PC-3 (cell line): ENCODE measurements at regions not wholly inside any gene's neighbourhood (a gene's known extent, or its start where the extent isn't known, plus 50 kb on each side); places are given as distances from the start of the nearest gene placed in this dataset.

Source experiments
- ATAC-seq: fragments of 200-7000 bp; cut with Tn5 transposase; 2 replicates; pipeline ENCODE4 v1.9.1; 2020; ENCODE audit warnings: mild to moderate bottlenecking, moderate library complexity
- BruUV-seq: library from RNA; stranded (reverse); fragments of 400-500 nt; replicated peaks from 2 replicates; lab custom pipeline; 2021; lab: Mats Ljungman, UMichigan
- CTCF ChIA-PET: fragments of 300-600 bp; sonication (Branson Sonifier 250); formaldehyde crosslinking; loops from one replicate; lab custom pipeline; 2022; ENCODE audit warnings: antibody characterized with exemption; lab: Charles Lee
- POLR2A ChIA-PET: fragments of 300-600 bp; sonication (Branson Sonifier 250); formaldehyde crosslinking; loops from one replicate; lab custom pipeline; 2022; ENCODE audit warnings: antibody characterized with exemption; ENCODE audit not compliant: unreplicated experiment; lab: Charles Lee
- DNase-seq: peaks from one replicate; pipeline ENCODE4 v3.0.0-alpha.2; 2015
- H2AFZ ChIP-seq: fragments of 300-600 bp; sonication (generic); 2 replicates; pipeline ENCODE4 v1.6.0; 2016; ENCODE audit warnings: antibody characterized with exemption, low read length
- H3F3A ChIP-seq: fragments of 300-600 bp; sonication (generic); one replicate; pipeline ENCODE4 v1.6.0; 2017; ENCODE audit warnings: antibody characterized with exemption, low read length, control low read depth, mild to moderate bottlenecking; ENCODE audit not compliant: unreplicated experiment
- H3K27ac ChIP-seq: fragments of 300-600 bp; sonication (generic); 2 replicates; pipeline ENCODE4 v1.5.1; 2016; ENCODE audit warnings: mild to moderate bottlenecking, low read length
- H3K27me3 ChIP-seq: fragments of 300-600 bp; sonication (generic); 2 replicates; pipeline ENCODE4 v1.6.1; 2016; ENCODE audit warnings: low read length, mixed read lengths
- H3K36me3 ChIP-seq: fragments of 300-600 bp; sonication (generic); 2 replicates; pipeline ENCODE4 v1.6.1; 2016; ENCODE audit warnings: low read depth, mixed run types, low read length, mixed read lengths
- H3K4me1 ChIP-seq: fragments of 300-600 bp; sonication (generic); 2 replicates; pipeline ENCODE4 v1.5.1; 2016; ENCODE audit warnings: low read length; ENCODE audit not compliant: insufficient read depth
- H3K4me2 ChIP-seq: fragments of 300-600 bp; sonication (generic); 2 replicates; pipeline ENCODE4 v1.6.0; 2016; ENCODE audit warnings: low read length
- H3K4me3 ChIP-seq: fragments of 300-600 bp; sonication (generic); 2 replicates; pipeline ENCODE4 v1.5.1; 2016; ENCODE audit warnings: mild to moderate bottlenecking, low read length, mixed read lengths
- H3K79me2 ChIP-seq: fragments of 300-600 bp; sonication (generic); 2 replicates; pipeline ENCODE4 v1.6.1; 2017; ENCODE audit warnings: low read length, mixed read lengths
- H3K9ac ChIP-seq: fragments of 300-600 bp; sonication (generic); 2 replicates; pipeline ENCODE4 v1.6.0; 2016; ENCODE audit warnings: mild to moderate bottlenecking, low read length
- H3K9me2 ChIP-seq: fragments of 300-600 bp; sonication (generic); replicated peaks from 2 replicates; pipeline ENCODE4 v1.6.1; 2016; ENCODE audit warnings: mixed run types, low read length, mixed read lengths
- H3K9me3 ChIP-seq: fragments of 300-600 bp; sonication (generic); 2 replicates; pipeline ENCODE4 v1.6.1; 2016; ENCODE audit warnings: low read length, mixed read lengths
- H4K20me1 ChIP-seq: fragments of 300-600 bp; sonication (generic); 2 replicates; pipeline ENCODE4 v1.6.1; 2016; ENCODE audit warnings: low read length, mixed read lengths
- CTCF ChIP-seq: fragments of 300-600 bp; sonication (generic); conservative IDR thresholded peaks from 2 replicates; pipeline ENCODE4 v1.5.1; 2017; ENCODE audit warnings: antibody characterized with exemption, low read depth, mild to moderate bottlenecking, low read length
- EZH2 ChIP-seq: fragments of 300-600 bp; sonication (generic); IDR thresholded peaks from one replicate; pipeline ENCODE4 v1.6.1; 2017; ENCODE audit warnings: antibody characterized with exemption, mild to moderate bottlenecking, low read length; ENCODE audit not compliant: unreplicated experiment
- EZH2phosphoT487 ChIP-seq: fragments of 300-600 bp; sonication (generic); IDR thresholded peaks from 2 replicates; pipeline ENCODE4 v1.6.1; 2018; ENCODE audit warnings: mild to moderate bottlenecking, antibody characterized with exemption, low read length, borderline replicate concordance
- intact Hi-C: fragments of 100-400 bp; cut with micrococcal nuclease; formaldehyde crosslinking; loops from 2 replicates; pipeline ENCODE4 v1.9.0; 2023

DNA sequence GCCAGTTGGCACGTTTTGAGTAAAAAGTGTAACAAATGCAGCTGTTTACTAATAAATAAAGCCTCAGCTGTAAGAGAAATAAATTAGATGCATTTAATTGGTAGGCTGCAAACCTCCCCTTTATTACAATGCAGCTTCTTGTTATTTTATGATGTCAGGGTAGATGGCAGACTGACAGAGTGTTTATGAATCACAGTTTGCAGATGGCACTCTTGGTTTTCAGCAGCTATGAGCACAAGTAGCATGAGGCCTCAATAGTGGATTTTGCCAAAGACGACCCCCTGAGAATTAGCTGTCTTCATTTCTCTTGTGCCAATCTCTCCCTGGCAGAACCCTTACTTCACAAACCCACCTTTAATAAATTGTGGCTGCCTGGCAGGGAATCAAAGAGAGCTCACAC lies 161.2 kb upstream of the C1orf87 start:
- Histone ChIP-seq H2AFZ (no peak overlapping the region), H3K27me3 (peaks cover 12% of the 10 kb centered on the region; the same call in 1 of the 2 replicates), H3F3A (no peaks in the 10 kb centered on the region), H3K79me2 (no peaks in the 10 kb centered on the region), H3K4me3 (no peak overlapping the region), H3K9ac (no peak overlapping the region), H4K20me1 (no peaks in the 10 kb centered on the region), H3K9me3 (no peaks in the 10 kb centered on the region), H3K9me2 (no peaks in the 10 kb centered on the region), H3K27ac (no peak overlapping the region), H3K4me2 (no peak overlapping the region), H3K36me3 (no peaks in the 10 kb centered on the region), H3K4me1 (no peaks in the 10 kb centered on the region)
- no TSS peak for BruUV-seq
- intact Hi-C loops: no loop called here
- POLR2A ChIA-PET: no interaction called here
- CTCF ChIA-PET: no interaction called here
- no peak for TF ChIP-seq EZH2phosphoT487
- TF ChIP-seq EZH2: no peak
- TF ChIP-seq CTCF: no peak
- ATAC-seq: no peak
- no peak for DNase-seq

GRCh38 chr1:60229821-60230220 lies 156.3 kb upstream of the C1orf87 start:
- ChIA-PET POLR2A (no interaction called here), CTCF (no interaction called here)
- H3K9ac ChIP-seq: no peak overlapping the region
- no peak overlapping the region for H3K4me2 ChIP-seq
- H3K4me3 ChIP-seq: no peak overlapping the region
- TF ChIP-seq EZH2phosphoT487: no peak
- no peak for TF ChIP-seq CTCF
- no peak for TF ChIP-seq EZH2
- no peak for ATAC-seq
- H3K4me1 ChIP-seq: no peaks in the 10 kb centered on the region
- no peaks in the 10 kb centered on the region for H3K9me3 ChIP-seq
- no peak overlapping the region for H2AFZ ChIP-seq
- DNase-seq: no peak
- H3K27me3 ChIP-seq: peaks cover 28% of the 10 kb centered on the region
- no peak overlapping the region for H3K27ac ChIP-seq
- H3K79me2 ChIP-seq: no peaks in the 10 kb centered on the region
- H3F3A ChIP-seq: no peaks in the 10 kb centered on the region
- no peaks in the 10 kb centered on the region for H4K20me1 ChIP-seq
- BruUV-seq: no TSS peak
- H3K36me3 ChIP-seq: no peaks in the 10 kb centered on the region
- intact Hi-C loops: no loop called here
- no peaks in the 10 kb centered on the region for H3K9me2 ChIP-seq

- intact Hi-C loops: no loop called here
- H3K9ac ChIP-seq: no peak overlapping the region
- H3K79me2 ChIP-seq: no peaks in the 10 kb centered on the region
- BruUV-seq: no TSS peak
- H3K4me2 ChIP-seq: no peak overlapping the region
- H3K27me3 ChIP-seq: peaks cover 38% of the 10 kb centered on the region
- no peak for ATAC-seq
- CTCF ChIA-PET: no interaction called here
- H3K4me1 ChIP-seq: no peaks in the 10 kb centered on the region
- H3K9me2 ChIP-seq: no peaks in the 10 kb centered on the region
- no peak overlapping the region for H3K4me3 ChIP-seq
- POLR2A ChIA-PET: no interaction called here
- H4K20me1 ChIP-seq: no peaks in the 10 kb centered on the region
- no peaks in the 10 kb centered on the region for H3F3A ChIP-seq
- H3K36me3 ChIP-seq: no peaks in the 10 kb centered on the region
- H3K27ac ChIP-seq: no peak overlapping the region
- H3K9me3 ChIP-seq: no peaks in the 10 kb centered on the region
- DNase-seq: no peak
- TF ChIP-seq EZH2 (no peak), EZH2phosphoT487 (no peak), CTCF (no peak)
- no peak overlapping the region for H2AFZ ChIP-seq
Measured at GRCh38 chr1:60228041-60228491, 154.5 kb upstream of the C1orf87 start.
